HepG2 (cell line): ENCODE measurements at regions not wholly inside any gene's neighbourhood (a gene's known extent, or its start where the extent isn't known, plus 50 kb on each side); places are given as distances from the start of the nearest gene placed in this dataset.

Source experiments
- ATAC-seq: fragments of 200-7000 bp; cut with Tn5 transposase; 3 replicates; pipeline ENCODE4 v1.9.1; 2020; ENCODE audit warnings: mild to moderate bottlenecking, moderate library complexity
- BruUV-seq: library from RNA; stranded (reverse); fragments of 400-500 nt; replicated peaks from 2 replicates; lab custom pipeline; 2021; lab: Mats Ljungman, UMichigan
- CTCF ChIA-PET: fragments of 300-600 bp; formaldehyde crosslinking; extraction: SDS; loops from one replicate; lab custom pipeline; 2021; ENCODE audit warnings: low total read pairs, inconsistent platforms, low intra/inter-chr PET ratio; lab: Yijun Ruan, JAX
- POLR2A ChIA-PET: fragments of 350-600 bp; sonication (Branson Sonifier 250); formaldehyde crosslinking; loops from one replicate; lab custom pipeline; 2020; ENCODE audit warnings: antibody characterized with exemption, inconsistent platforms; lab: Yijun Ruan, JAX
- DNase-seq: peaks from one replicate; pipeline ENCODE4 v3.0.0-alpha.2; 2015; ENCODE audit warnings: low spot score
- FAIRE-seq: peaks from 3 replicates; lab custom pipeline; 2011; peaks lifted over from hg19 to GRCh38; lab: Jason Lieb, UNC
- H2AFZ ChIP-seq: one replicate; pipeline ENCODE4 v1.6.1; 2011; ENCODE audit warnings: low read length, inconsistent platforms
- H3K27ac ChIP-seq: fragments of 300-600 bp; 3 replicates; pipeline ENCODE4 v1.8.0; 2011; ENCODE audit warnings: mixed run types, mild to moderate bottlenecking, mixed read lengths, low read length, inconsistent platforms; ENCODE audit not compliant: insufficient read depth; ENCODE audit errors: extremely low read length
- H3K27me3 ChIP-seq, 2 experiments: fragments of 200-600 bp in 1 of 2; 2 replicates in 1 of 2; 3 replicates in 1 of 2; pipeline versions ENCODE4 v1.6.0 to v1.8.0; 2011; ENCODE audit warnings: low read length in 2 of 2, mild to moderate bottlenecking in 2 of 2, moderate library complexity in 2 of 2, inconsistent platforms in 1 of 2; ENCODE audit not compliant: insufficient read depth in 2 of 2, control insufficient read depth in 1 of 2
- H3K36me3 ChIP-seq, 2 experiments: fragments of 200-600 bp in 1 of 2; replicated peaks in 1 of 2; 2 replicates in 1 of 2; 3 replicates in 1 of 2; pipeline versions ENCODE4 v1.5.1 to v1.8.0; 2011; ENCODE audit warnings: low read length in 2 of 2, inconsistent platforms in 1 of 2; ENCODE audit not compliant: insufficient read depth in 2 of 2, control insufficient read depth in 1 of 2
- H3K4me1 ChIP-seq: 2 replicates; pipeline ENCODE4 v1.5.1; 2012; ENCODE audit warnings: low read length, inconsistent platforms; ENCODE audit not compliant: insufficient read depth
- H3K4me2 ChIP-seq: 2 replicates; pipeline ENCODE4 v1.6.0; 2011; ENCODE audit warnings: low read depth, low read length, inconsistent platforms
- H3K4me3 ChIP-seq, 3 experiments: fragments of 200-600 bp in 1 of 3; sonication (generic), shearing (Covaris generic) in 1 of 3; replicated peaks in 1 of 3; 2 replicates each; pipeline ENCODE4 v1.5.1; 2011 to 2016; ENCODE audit warnings: low read length in 3 of 3, inconsistent platforms in 2 of 3, low read depth in 2 of 3, mild to moderate bottlenecking in 2 of 3, control low read depth in 1 of 3, mixed read lengths in 1 of 3; ENCODE audit not compliant: insufficient read depth in 1 of 3
- H3K79me2 ChIP-seq: one replicate; pipeline ENCODE4 v1.6.1; 2011; ENCODE audit warnings: low read length, inconsistent platforms; ENCODE audit not compliant: insufficient read depth
- H3K9ac ChIP-seq: 2 replicates; pipeline ENCODE4 v1.6.0; 2011; ENCODE audit warnings: mild to moderate bottlenecking, low read depth, low read length, inconsistent platforms; ENCODE audit not compliant: insufficient read depth
- H3K9me3 ChIP-seq: 2 replicates; pipeline ENCODE4 v1.5.1; 2012; ENCODE audit warnings: mild to moderate bottlenecking, low read length
- H4K20me1 ChIP-seq: 2 replicates; pipeline ENCODE4 v1.6.0; 2011; ENCODE audit warnings: inconsistent platforms, mild to moderate bottlenecking, low read length, moderate library complexity; ENCODE audit not compliant: insufficient read depth
- AHDC1 ChIP-seq: sonication (generic); formaldehyde crosslinking; IDR thresholded peaks from 2 replicates; pipeline ENCODE4 v1.5.1; 2020; ENCODE audit warnings: mild to moderate bottlenecking, missing genetic modification reagents, borderline replicate concordance
- EEA1 ChIP-seq: sonication (generic); formaldehyde crosslinking; IDR thresholded peaks from 2 replicates; pipeline ENCODE4 v1.5.1; 2020; ENCODE audit warnings: mild to moderate bottlenecking, missing genetic modification reagents, borderline replicate concordance
- RFX1 ChIP-seq: fragments of 450-650 bp; IDR thresholded peaks from 2 replicates; pipeline ENCODE4 v1.6.1; 2017
- WGBS: methylation state at CpG from one replicate; pipeline ENCODE4 v1.1.6; 2017; ENCODE audit warnings: low lambda C conversion rate; 5-methylcytosine and 5-hydroxymethylcytosine counted together
- in situ Hi-C: cut with HindIII; loops from 2 replicates; pipeline ENCODE4 v1.10.0; 2017; ENCODE audit warnings: low pct_unique_long_range_greater_than_20kb; ENCODE audit not compliant: extremely low pct_ligation_motif_present
- intact Hi-C: fragments of 100-400 bp; cut with micrococcal nuclease; formaldehyde crosslinking; loops from one replicate; pipeline ENCODE4 v1.10.0; 2022; ENCODE audit not compliant: unreplicated experiment
- TF ChIP-seq, protein P1 (sequence below): IDR thresholded peaks from 2 replicates; pipeline ENCODE4 v1.6.1; 2016; ENCODE audit warnings: low read depth

- Histone ChIP-seq H3K4me1 (no peaks in the 10 kb centered on the region), H4K20me1 (no peaks in the 10 kb centered on the region), H3K9ac (no peak overlapping the region), H3K4me2 (no peak overlapping the region), H3K27me3 (no peaks in the 10 kb centered on the region), H2AFZ (no peak overlapping the region), H3K36me3 (no peaks in the 10 kb centered on the region), H3K27ac (no peak overlapping the region), H3K9me3 (no peaks in the 10 kb centered on the region; the same call in 1 of the 2 replicates), H3K4me3 (no peak overlapping the region), H3K79me2 (no peaks in the 10 kb centered on the region)
- CTCF ChIA-PET: no interaction called here
- 46% methylated on average over 5 of the region's 5 CpGs for WGBS
- in situ Hi-C loops (no loop called here), intact Hi-C loops (no loop called here)
- ATAC-seq (no peak), DNase-seq (no peak), FAIRE-seq (no peak)
- BruUV-seq: no TSS peak
- POLR2A ChIA-PET: no interaction called here
- TF ChIP-seq EEA1: no peak
- no peak for TF ChIP-seq RFX1
- TF ChIP-seq AHDC1 (CRISPR knock-in tag): no peak
- TF ChIP-seq, protein P1, sequence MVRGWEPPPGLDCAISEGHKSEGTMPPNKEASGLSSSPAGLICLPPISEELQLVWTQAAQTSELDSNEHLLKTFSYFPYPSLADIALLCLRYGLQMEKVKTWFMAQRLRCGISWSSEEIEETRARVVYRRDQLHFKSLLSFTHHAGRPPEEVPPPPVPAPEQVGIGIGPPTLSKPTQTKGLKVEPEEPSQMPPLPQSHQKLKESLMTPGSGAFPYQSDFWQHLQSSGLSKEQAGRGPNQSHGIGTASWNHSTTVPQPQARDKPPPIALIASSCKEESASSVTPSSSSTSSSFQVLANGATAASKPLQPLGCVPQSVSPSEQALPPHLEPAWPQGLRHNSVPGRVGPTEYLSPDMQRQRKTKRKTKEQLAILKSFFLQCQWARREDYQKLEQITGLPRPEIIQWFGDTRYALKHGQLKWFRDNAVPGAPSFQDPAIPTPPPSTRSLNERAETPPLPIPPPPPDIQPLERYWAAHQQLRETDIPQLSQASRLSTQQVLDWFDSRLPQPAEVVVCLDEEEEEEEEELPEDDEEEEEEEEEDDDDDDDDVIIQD: no peak
Observed at GRCh38 chr6:22106451-22106850, 190.4 kb downstream of the PRL start.
